Neural cell (in vitro differentiated cells): ENCODE measurements at regions not wholly inside any gene's neighbourhood (a gene's known extent, or its start where the extent isn't known, plus 50 kb on each side); places are given as distances from the start of the nearest gene placed in this dataset.

Experiments used
- H2AFZ ChIP-seq: fragments of 200-600, 300-800 bp; sonication (generic), shearing (Covaris generic); 2 replicates; pipeline ENCODE4 v1.6.0; 2014; ENCODE audit warnings: low read depth, mild to moderate bottlenecking, antibody characterized with exemption, low read length, moderate library complexity
- H3F3A ChIP-seq: fragments of 200-600 bp; shearing (Covaris generic); 2 replicates; pipeline ENCODE4 v1.6.1; 2016; ENCODE audit warnings: mild to moderate bottlenecking, moderate library complexity, mixed read lengths, antibody characterized with exemption, low read length; ENCODE audit not compliant: insufficient read depth, poor library complexity, severe bottlenecking
- H3K27ac ChIP-seq: fragments of 200-600, 300-800 bp; sonication (generic), shearing (Covaris generic); 2 replicates; pipeline ENCODE4 v1.5.1; 2014; ENCODE audit warnings: mild to moderate bottlenecking, low read length, moderate library complexity
- H3K27me3 ChIP-seq: fragments of 300-800, 200-600 bp; sonication (generic), shearing (Covaris generic); 2 replicates; pipeline ENCODE4 v1.6.0; 2014; ENCODE audit warnings: mild to moderate bottlenecking, low read depth, low read length, moderate library complexity; ENCODE audit not compliant: insufficient read depth
- H3K36me3 ChIP-seq: fragments of 300-800, 200-600 bp; sonication (generic), shearing (Covaris generic); 2 replicates; pipeline ENCODE4 v1.5.1; 2014; ENCODE audit warnings: mild to moderate bottlenecking, antibody characterized with exemption, low read length, moderate library complexity; ENCODE audit not compliant: insufficient read depth
- H3K4me2 ChIP-seq: fragments of 300-800, 200-600 bp; sonication (generic), shearing (Covaris generic); 2 replicates; pipeline ENCODE4 v1.6.0; 2014; ENCODE audit warnings: mild to moderate bottlenecking, low read length
- H3K4me3 ChIP-seq: fragments of 300-800, 200-600 bp; sonication (generic), shearing (Covaris generic); 2 replicates; pipeline ENCODE4 v1.5.1; 2014; ENCODE audit warnings: mild to moderate bottlenecking, low read length, moderate library complexity
- H3K79me2 ChIP-seq: fragments of 200-600 bp; shearing (Covaris generic); replicated peaks from 2 replicates; pipeline ENCODE4 v1.6.0; 2014; ENCODE audit warnings: mild to moderate bottlenecking, low read length, moderate library complexity; ENCODE audit not compliant: insufficient read depth
- H3K9ac ChIP-seq: fragments of 300-800, 200-600 bp; sonication (generic), shearing (Covaris generic); 2 replicates; pipeline ENCODE4 v1.6.1; 2016; ENCODE audit warnings: mild to moderate bottlenecking, low read length, mixed read lengths
- H3K9me2 ChIP-seq: fragments of 200-600 bp; shearing (Covaris generic); 2 replicates; pipeline ENCODE4 v1.6.1; 2016; ENCODE audit warnings: mild to moderate bottlenecking, low read length, mixed read lengths; ENCODE audit not compliant: insufficient read depth
- H3K9me3 ChIP-seq: fragments of 200-600, 300-800 bp; sonication (generic), shearing (Covaris generic); 2 replicates; pipeline ENCODE4 v1.6.1; 2016; ENCODE audit warnings: mild to moderate bottlenecking, mixed run types, low read length, moderate library complexity, mixed read lengths
- H4K20me1 ChIP-seq: fragments of 200-600 bp; shearing (Covaris generic); 2 replicates; pipeline ENCODE4 v1.6.1; 2016; ENCODE audit warnings: mild to moderate bottlenecking, mixed run types; ENCODE audit not compliant: insufficient read depth
- EP300 ChIP-seq: fragments of 450-650 bp; conservative IDR thresholded peaks from 2 replicates; pipeline ENCODE4 v1.6.1; 2014; ENCODE audit warnings: antibody characterized with exemption, mild to moderate bottlenecking, moderate library complexity; ENCODE audit not compliant: poor library complexity, severe bottlenecking
- EZH2 ChIP-seq: fragments of 200-600, 300-800 bp; shearing (Covaris generic), sonication (generic); IDR thresholded peaks from 2 replicates; pipeline ENCODE4 v1.6.1; 2014; ENCODE audit warnings: antibody characterized with exemption, low read length, borderline replicate concordance, mild to moderate bottlenecking; ENCODE audit not compliant: insufficient read depth, poor library complexity, severe bottlenecking
- MXI1 ChIP-seq: fragments of 450-650 bp; conservative IDR thresholded peaks from 2 replicates; pipeline ENCODE4 v1.6.1; 2014; ENCODE audit warnings: antibody characterized with exemption, mild to moderate bottlenecking; ENCODE audit not compliant: poor library complexity, severe bottlenecking
- POLR2AphosphoS5 ChIP-seq: IDR thresholded peaks from 2 replicates; pipeline ENCODE4 v1.6.1; 2012
- RAD21 ChIP-seq: fragments of 450-650 bp; conservative IDR thresholded peaks from 2 replicates; pipeline ENCODE4 v1.6.1; 2014; ENCODE audit warnings: antibody characterized with exemption, mild to moderate bottlenecking, moderate library complexity
- SMC3 ChIP-seq: fragments of 450-650 bp; conservative IDR thresholded peaks from 2 replicates; pipeline ENCODE4 v1.6.1; 2014; ENCODE audit warnings: antibody characterized with exemption, mild to moderate bottlenecking, moderate library complexity; ENCODE audit not compliant: poor library complexity
- TAF1 ChIP-seq: IDR thresholded peaks from 2 replicates; pipeline ENCODE4 v1.6.1; 2012; ENCODE audit warnings: low read depth
- TF ChIP-seq, protein P1 (sequence below): fragments of 450-650 bp; IDR thresholded peaks from 2 replicates; pipeline ENCODE4 v1.5.1; 2014; ENCODE audit warnings: antibody characterized with exemption, mild to moderate bottlenecking, moderate library complexity; ENCODE audit not compliant: poor library complexity, severe bottlenecking
- TF ChIP-seq, protein P2 (sequence below): IDR thresholded peaks from 2 replicates; pipeline ENCODE4 v1.6.1; 2012; ENCODE audit warnings: borderline replicate concordance

DNA sequence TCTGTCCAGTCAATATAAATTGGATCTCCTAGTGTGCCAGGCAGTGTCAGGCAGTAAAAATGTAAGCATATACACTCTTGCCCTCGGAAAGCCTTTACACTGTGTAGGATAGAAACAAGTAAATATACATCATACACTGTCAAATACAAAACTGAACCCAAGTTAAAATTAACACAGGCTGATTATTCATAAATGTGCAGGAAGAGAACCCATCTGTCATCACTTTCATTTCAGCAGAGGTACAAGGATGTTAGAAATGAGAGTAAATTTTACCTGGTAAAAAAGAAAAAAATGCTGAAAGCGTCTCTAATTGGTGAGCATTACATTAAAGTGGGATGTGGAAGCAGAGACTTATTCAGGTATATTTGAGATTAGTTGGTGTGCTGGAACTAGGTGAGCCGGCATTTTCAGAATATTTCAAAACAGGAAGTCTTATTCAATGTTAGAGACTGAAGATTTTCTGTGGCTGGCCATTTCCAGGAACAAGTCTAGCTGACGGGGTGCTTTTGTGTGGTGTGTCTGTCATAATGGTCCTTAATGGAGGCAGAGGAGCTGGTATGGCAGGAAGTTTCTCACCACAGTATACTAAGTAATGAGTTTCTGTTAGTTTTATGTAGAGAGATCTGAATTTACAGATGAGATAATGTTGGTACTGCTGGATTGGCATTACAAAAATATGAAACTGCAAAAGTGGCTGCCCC lies 192.6 kb downstream of the CASP12 start:
- Histone ChIP-seq H3K9me3 (no peaks in the 10 kb centered on the region), H3K4me3 (no peak overlapping the region), H3K4me2 (no peak overlapping the region), H3K9me2 (no peaks in the 10 kb centered on the region), H3K9ac (no peak overlapping the region), H3K36me3 (no peaks in the 10 kb centered on the region), H3F3A (no peaks in the 10 kb centered on the region), H3K27me3 (no peaks in the 10 kb centered on the region), H3K27ac (no peak overlapping the region), H4K20me1 (no peaks in the 10 kb centered on the region), H2AFZ (no peak overlapping the region), H3K79me2 (no peaks in the 10 kb centered on the region)
- TF ChIP-seq, protein P1, sequence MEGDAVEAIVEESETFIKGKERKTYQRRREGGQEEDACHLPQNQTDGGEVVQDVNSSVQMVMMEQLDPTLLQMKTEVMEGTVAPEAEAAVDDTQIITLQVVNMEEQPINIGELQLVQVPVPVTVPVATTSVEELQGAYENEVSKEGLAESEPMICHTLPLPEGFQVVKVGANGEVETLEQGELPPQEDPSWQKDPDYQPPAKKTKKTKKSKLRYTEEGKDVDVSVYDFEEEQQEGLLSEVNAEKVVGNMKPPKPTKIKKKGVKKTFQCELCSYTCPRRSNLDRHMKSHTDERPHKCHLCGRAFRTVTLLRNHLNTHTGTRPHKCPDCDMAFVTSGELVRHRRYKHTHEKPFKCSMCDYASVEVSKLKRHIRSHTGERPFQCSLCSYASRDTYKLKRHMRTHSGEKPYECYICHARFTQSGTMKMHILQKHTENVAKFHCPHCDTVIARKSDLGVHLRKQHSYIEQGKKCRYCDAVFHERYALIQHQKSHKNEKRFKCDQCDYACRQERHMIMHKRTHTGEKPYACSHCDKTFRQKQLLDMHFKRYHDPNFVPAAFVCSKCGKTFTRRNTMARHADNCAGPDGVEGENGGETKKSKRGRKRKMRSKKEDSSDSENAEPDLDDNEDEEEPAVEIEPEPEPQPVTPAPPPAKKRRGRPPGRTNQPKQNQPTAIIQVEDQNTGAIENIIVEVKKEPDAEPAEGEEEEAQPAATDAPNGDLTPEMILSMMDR, result no peak
- TF ChIP-seq EP300, result no peak
- no peak for TF ChIP-seq POLR2AphosphoS5

DNA sequence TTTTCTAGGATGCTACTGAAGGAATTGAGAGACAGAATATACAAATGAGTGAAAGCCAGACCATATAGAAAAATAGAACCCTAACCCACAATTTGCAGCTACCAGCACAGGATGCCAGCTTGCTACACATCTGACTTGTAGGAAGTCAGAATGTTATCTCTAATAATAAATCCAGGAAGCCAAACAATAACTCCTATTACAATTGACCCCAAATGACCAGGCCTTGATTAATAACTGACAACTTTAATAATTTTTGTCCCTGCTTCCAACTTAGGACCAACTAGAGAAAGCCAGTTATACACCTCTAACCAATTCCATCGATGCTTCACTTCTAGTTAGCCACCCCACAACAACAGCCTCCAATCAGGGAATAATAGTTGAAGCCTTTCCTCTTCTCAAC lies 193.4 kb downstream of the CASP12 start:
- Histone ChIP-seq H3K27me3 (no peaks in the 10 kb centered on the region), H3K9me2 (no peaks in the 10 kb centered on the region), H3K9ac (no peak overlapping the region), H2AFZ (no peak overlapping the region), H3K79me2 (no peaks in the 10 kb centered on the region), H4K20me1 (no peaks in the 10 kb centered on the region), H3K4me3 (no peak overlapping the region), H3K9me3 (no peaks in the 10 kb centered on the region), H3F3A (no peaks in the 10 kb centered on the region), H3K4me2 (no peak overlapping the region), H3K27ac (no peak overlapping the region), H3K36me3 (no peaks in the 10 kb centered on the region)
- TF ChIP-seq TAF1 (no peak), RAD21 (no peak), SMC3 (no peak), MXI1 (no peak), EZH2 (no peak), EP300 (no peak), POLR2AphosphoS5 (no peak)
- TF ChIP-seq, protein P1, result no peak
- TF ChIP-seq, protein P2, sequence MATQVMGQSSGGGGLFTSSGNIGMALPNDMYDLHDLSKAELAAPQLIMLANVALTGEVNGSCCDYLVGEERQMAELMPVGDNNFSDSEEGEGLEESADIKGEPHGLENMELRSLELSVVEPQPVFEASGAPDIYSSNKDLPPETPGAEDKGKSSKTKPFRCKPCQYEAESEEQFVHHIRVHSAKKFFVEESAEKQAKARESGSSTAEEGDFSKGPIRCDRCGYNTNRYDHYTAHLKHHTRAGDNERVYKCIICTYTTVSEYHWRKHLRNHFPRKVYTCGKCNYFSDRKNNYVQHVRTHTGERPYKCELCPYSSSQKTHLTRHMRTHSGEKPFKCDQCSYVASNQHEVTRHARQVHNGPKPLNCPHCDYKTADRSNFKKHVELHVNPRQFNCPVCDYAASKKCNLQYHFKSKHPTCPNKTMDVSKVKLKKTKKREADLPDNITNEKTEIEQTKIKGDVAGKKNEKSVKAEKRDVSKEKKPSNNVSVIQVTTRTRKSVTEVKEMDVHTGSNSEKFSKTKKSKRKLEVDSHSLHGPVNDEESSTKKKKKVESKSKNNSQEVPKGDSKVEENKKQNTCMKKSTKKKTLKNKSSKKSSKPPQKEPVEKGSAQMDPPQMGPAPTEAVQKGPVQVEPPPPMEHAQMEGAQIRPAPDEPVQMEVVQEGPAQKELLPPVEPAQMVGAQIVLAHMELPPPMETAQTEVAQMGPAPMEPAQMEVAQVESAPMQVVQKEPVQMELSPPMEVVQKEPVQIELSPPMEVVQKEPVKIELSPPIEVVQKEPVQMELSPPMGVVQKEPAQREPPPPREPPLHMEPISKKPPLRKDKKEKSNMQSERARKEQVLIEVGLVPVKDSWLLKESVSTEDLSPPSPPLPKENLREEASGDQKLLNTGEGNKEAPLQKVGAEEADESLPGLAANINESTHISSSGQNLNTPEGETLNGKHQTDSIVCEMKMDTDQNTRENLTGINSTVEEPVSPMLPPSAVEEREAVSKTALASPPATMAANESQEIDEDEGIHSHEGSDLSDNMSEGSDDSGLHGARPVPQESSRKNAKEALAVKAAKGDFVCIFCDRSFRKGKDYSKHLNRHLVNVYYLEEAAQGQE, result no peak
